Head of caudate nucleus (tissue), 42 donors: ENCODE measurements at regions not wholly inside any gene's neighbourhood (a gene's known extent, or its start where the extent isn't known, plus 50 kb on each side); places are given as distances from the start of the nearest gene placed in this dataset.
"Not testable (repeated sequence)": the region's sequence is repeated elsewhere in the genome, so short reads cannot be mapped to it uniquely, and the experiment has no call there.

Experiments used
- DNase-seq, 42 donors: peaks; one replicate each; pipeline versions ENCODE4 v3.0.0 to v3.0.0-alpha.2; 2020 to 2021; ENCODE audit warnings: mixed read lengths in 7 of 42
- intact Hi-C: fragments of 100-400 bp; cut with DNase I; formaldehyde crosslinking; loops from one replicate; pipeline ENCODE4 v1.15.0; 2022

- DNase-seq = no peak
- intact Hi-C loops = no loop called here
Observed at GRCh38 chr2:198873503-198874471, 584.0 kb downstream of the SATB2 start.

GRCh38 chr2:198863655-198864054 is 594.1 kb downstream of the SATB2 start:
- no peak for DNase-seq
- intact Hi-C loops = no loop called here

- intact Hi-C loops = no loop called here
- DNase-seq = no peak
Observed at GRCh38 chr2:198861080-198861479, 596.7 kb downstream of the SATB2 start.

GRCh38 chr2:198857246-198857645 is 600.5 kb downstream of the SATB2 start:
- intact Hi-C loops = no loop called here

GRCh38 chr2:198855746-198856145 is 602.0 kb downstream of the SATB2 start:
- intact Hi-C loops = not testable (repeated sequence)

More at GRCh38 chr2:198857246-198857645, 600.5 kb downstream of the SATB2 start:
- no peak for DNase-seq

GRCh38 chr2:198852248-198852647 is 605.5 kb downstream of the SATB2 start:
- intact Hi-C loops = no loop called here
- DNase-seq = no peak

More at GRCh38 chr2:198855746-198856145, 602.0 kb downstream of the SATB2 start:
- not testable (repeated sequence) for DNase-seq

GRCh38 chr2:198825534-198825933 is 632.2 kb downstream of the SATB2 start:
- intact Hi-C loops = no loop called here
- DNase-seq = no peak

GRCh38 chr2:198817536-198817935 is 640.2 kb downstream of the SATB2 start:
- no peak for DNase-seq
- intact Hi-C loops = no loop called here

GRCh38 chr2:198815626-198816025 is 642.1 kb downstream of the SATB2 start:
- intact Hi-C loops = no loop called here
- no peak for DNase-seq

GRCh38 chr2:198811198-198811597 is 646.5 kb downstream of the SATB2 start:
- DNase-seq = no peak
- intact Hi-C loops = no loop called here

GRCh38 chr2:198809976-198810375 is 647.8 kb downstream of the SATB2 start:
- intact Hi-C loops = no loop called here
- no peak for DNase-seq

- intact Hi-C loops = no loop called here
- DNase-seq = no peak
Observed at GRCh38 chr2:198807131-198807530, 650.6 kb downstream of the SATB2 start.

GRCh38 chr2:198795419-198795818 is 662.3 kb downstream of the SATB2 start:
- intact Hi-C loops = no loop called here
- no peak for DNase-seq

- intact Hi-C loops = no loop called here
- DNase-seq = no peak
Observed at GRCh38 chr2:198791623-198792022, 666.1 kb downstream of the SATB2 start.

- intact Hi-C loops = no loop called here
- no peak for DNase-seq
Observed at GRCh38 chr2:198788676-198789075, 669.1 kb downstream of the SATB2 start.

- DNase-seq = no peak
- intact Hi-C loops = no loop called here
Observed at GRCh38 chr2:198782734-198783133, 675.0 kb downstream of the SATB2 start.

GRCh38 chr2:198776616-198777406 is 680.9 kb downstream of the SATB2 start:
- intact Hi-C loops = no loop called here
- DNase-seq = no peak

- intact Hi-C loops = no loop called here
- DNase-seq = no peak
Observed at GRCh38 chr2:198775737-198776136, 682.0 kb downstream of the SATB2 start.

GRCh38 chr2:198774576-198774975 is 683.2 kb downstream of the SATB2 start:
- intact Hi-C loops = no loop called here
- DNase-seq = no peak

GRCh38 chr2:198767694-198768093 is 690.0 kb downstream of the SATB2 start:
- DNase-seq = no peak
- intact Hi-C loops = no loop called here
